H7 (cell line): ENCODE measurements at regions not wholly inside any gene's neighbourhood (a gene's known extent, or its start where the extent isn't known, plus 50 kb on each side); places are given as distances from the start of the nearest gene placed in this dataset.

Experiments
- DNase-seq: peaks from one replicate; pipeline ENCODE4 v3.0.0; 2012
- H3K27me3 ChIP-seq: 2 replicates; pipeline ENCODE4 v1.6.0; 2011; ENCODE audit warnings: mild to moderate bottlenecking, low read length; ENCODE audit not compliant: control insufficient read depth, insufficient read depth
- H3K36me3 ChIP-seq: replicated peaks from 2 replicates; pipeline ENCODE4 v1.5.1; 2011; ENCODE audit warnings: low read length; ENCODE audit not compliant: control insufficient read depth, insufficient read depth
- H3K4me3 ChIP-seq: 2 replicates; pipeline ENCODE4 v1.5.1; 2011; ENCODE audit warnings: low read depth, mild to moderate bottlenecking, control low read depth, low read length, moderate library complexity; ENCODE audit not compliant: insufficient read depth

DNA sequence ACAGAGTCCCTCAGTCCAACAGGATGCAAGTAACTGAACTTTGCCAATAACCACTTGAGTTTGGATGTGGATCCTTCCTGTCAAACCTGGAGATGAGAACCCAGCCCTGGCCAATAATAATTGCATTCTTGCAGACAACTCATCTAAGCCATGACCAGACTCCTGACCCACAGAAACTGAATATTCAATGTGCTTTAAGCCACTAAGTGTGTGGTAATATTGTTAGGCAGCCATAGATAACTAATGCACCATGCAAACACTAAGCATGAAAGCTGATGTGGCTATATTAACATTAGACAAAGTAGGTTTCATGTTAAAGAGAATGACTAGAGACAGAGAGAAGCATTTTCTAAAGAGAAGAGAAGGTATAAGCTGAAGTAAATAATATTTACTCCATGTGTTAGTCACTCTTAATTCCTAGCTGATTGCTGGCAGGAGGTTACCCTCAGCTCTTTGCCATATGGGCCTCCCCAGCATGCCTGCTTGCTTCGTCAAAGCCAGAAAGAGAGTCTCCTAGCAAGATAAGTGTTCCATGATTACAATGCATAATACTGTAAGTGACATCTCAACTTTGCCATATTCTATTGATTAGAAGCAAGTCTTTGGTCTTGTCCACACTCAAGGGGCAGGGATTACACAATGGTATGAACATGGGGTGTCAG lies 276.4 kb upstream of the PLXNA2 start:
- no peaks in the 10 kb centered on the region for H3K27me3 ChIP-seq
- no peak overlapping the region for H3K4me3 ChIP-seq
- H3K36me3 ChIP-seq: no peaks in the 10 kb centered on the region
- no peak for DNase-seq

- no peak for DNase-seq
- H3K27me3 ChIP-seq: no peaks in the 10 kb centered on the region
- H3K4me3 ChIP-seq: no peak overlapping the region
- H3K36me3 ChIP-seq: no peaks in the 10 kb centered on the region
Observed at GRCh38 chr1:208521534-208521933, 277.4 kb upstream of the PLXNA2 start.

DNA sequence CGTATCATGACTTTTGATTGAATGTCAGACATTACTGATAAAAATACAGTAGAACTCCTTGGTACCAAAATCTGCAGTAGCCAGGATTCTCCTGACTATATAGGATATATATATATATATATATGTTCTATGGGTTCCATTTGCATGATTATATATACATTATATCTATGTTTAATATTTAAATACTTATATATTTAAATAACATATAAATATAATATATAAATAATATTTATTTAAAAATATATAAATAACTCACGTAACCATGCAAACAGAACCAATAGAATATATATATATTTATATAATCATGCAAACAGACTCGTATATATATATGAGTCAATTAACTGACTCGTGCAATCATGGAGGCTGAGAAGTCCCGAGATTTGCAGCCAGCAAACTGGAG lies 278.8 kb upstream of the PLXNA2 start:
- Histone ChIP-seq H3K4me3 (no peak overlapping the region), H3K36me3 (no peaks in the 10 kb centered on the region), H3K27me3 (no peaks in the 10 kb centered on the region)
- no peak for DNase-seq

- no peak overlapping the region for H3K4me3 ChIP-seq
- no peaks in the 10 kb centered on the region for H3K36me3 ChIP-seq
- DNase-seq: no peak
- no peaks in the 10 kb centered on the region for H3K27me3 ChIP-seq
Observed at GRCh38 chr1:208524376-208524775, 280.2 kb upstream of the PLXNA2 start.

GRCh38 chr1:208524925-208525324 lies 280.7 kb upstream of the PLXNA2 start:
- Histone ChIP-seq H3K4me3 (no peak overlapping the region), H3K27me3 (no peaks in the 10 kb centered on the region), H3K36me3 (no peaks in the 10 kb centered on the region)
- no peak for DNase-seq

- Histone ChIP-seq H3K36me3 (no peaks in the 10 kb centered on the region), H3K4me3 (no peak overlapping the region), H3K27me3 (no peaks in the 10 kb centered on the region)
- DNase-seq: no peak
Observed at GRCh38 chr1:208525417-208525816, 281.2 kb upstream of the PLXNA2 start.

GRCh38 chr1:208526613-208527125 lies 282.5 kb upstream of the PLXNA2 start:
- Histone ChIP-seq H3K36me3 (no peaks in the 10 kb centered on the region), H3K4me3 (no peak overlapping the region), H3K27me3 (no peaks in the 10 kb centered on the region)
- DNase-seq: no peak

DNA sequence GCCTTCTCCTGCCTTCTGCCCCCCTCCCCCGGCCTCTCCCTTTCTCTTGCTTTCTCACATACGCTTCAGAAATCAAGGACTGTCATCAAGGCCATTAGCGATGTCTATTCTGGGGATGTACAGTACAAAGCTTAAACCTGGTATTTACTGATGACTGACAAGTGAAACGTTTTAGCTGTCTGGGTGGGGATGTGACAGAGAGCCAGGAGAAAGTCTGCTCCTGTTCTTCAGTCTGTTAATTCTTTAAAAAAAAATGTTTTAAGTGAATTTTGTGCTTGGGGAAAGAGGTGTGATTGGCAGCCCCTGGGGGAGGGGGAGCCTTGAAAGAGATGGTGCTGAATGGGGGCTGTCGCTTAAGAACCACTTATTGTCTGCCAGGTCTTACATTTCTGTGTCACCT lies 283.0 kb upstream of the PLXNA2 start:
- no peak overlapping the region for H3K4me3 ChIP-seq
- no peak for DNase-seq
- H3K36me3 ChIP-seq: no peaks in the 10 kb centered on the region
- H3K27me3 ChIP-seq: no peaks in the 10 kb centered on the region

DNA sequence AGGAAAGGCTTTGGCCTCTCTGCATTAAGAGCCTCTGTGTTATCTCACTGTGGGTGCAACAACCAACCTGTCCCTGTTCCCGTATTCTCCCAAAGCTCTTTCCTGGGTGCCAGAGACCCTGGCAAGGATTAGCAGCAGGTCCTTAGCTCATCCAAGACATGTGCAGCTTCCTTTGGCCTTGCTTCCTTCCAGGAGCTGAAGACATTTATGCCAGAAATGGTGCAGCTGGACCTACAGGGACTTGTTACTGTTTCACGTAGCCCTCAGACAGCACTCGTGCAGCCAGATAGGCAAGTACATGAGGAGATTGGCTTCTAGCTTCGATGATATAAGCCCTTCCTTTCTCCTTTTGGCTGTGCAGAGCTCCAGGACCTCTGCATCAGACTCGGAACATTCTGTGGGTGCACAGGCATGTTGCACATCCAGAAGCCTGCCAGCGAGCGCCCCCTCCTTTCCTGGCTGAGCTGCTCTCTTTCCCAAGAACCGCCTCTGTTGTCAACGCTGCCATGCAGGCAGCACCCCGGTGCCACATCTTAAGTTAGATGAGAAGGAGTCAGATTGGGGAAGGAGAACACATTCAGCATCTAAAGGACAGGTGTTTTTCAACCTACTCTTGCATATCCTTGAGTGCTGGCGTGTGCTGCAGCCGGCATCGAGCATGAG lies 284.5 kb upstream of the PLXNA2 start:
- Histone ChIP-seq H3K4me3 (no peak overlapping the region), H3K36me3 (no peaks in the 10 kb centered on the region), H3K27me3 (no peaks in the 10 kb centered on the region)
- DNase-seq: no peak

DNA sequence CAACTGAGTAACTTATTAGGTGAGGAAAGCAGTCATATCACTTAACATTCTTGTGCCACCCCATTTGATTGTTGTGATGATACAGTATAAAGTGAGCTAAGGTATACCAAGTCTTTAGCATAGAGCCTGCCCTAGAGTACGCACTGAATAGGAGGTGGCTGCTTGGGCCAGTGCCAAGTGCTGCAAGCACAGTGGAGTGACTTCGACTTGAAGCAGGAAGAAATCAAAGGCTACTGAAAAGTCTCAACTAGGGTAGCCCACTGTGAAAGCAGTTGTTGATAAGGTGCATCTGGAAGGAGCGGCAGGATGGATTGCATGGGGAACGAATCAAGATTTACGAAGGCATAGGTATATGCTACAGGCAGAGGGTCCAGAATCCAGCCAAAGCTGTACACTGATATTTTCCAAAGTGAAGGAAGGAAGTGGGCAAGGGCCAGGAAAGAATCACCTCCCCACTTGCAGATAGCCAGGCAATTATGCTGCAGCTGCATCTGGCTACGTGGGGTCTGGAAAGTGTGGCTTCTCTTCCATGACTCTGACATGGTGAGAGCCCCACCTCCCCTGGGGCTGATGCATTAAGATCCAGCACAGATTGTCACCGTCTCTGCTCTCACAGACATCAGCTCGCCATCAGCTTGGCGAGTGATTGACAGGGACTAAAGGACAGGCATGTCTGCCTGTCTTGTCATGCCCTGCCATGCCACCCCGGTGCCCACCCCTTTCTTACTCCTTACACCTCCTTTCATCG lies 287.0 kb upstream of the PLXNA2 start:
- DNase-seq: no peak
- Histone ChIP-seq H3K4me3 (no peak overlapping the region), H3K27me3 (no peaks in the 10 kb centered on the region), H3K36me3 (no peaks in the 10 kb centered on the region)

DNA sequence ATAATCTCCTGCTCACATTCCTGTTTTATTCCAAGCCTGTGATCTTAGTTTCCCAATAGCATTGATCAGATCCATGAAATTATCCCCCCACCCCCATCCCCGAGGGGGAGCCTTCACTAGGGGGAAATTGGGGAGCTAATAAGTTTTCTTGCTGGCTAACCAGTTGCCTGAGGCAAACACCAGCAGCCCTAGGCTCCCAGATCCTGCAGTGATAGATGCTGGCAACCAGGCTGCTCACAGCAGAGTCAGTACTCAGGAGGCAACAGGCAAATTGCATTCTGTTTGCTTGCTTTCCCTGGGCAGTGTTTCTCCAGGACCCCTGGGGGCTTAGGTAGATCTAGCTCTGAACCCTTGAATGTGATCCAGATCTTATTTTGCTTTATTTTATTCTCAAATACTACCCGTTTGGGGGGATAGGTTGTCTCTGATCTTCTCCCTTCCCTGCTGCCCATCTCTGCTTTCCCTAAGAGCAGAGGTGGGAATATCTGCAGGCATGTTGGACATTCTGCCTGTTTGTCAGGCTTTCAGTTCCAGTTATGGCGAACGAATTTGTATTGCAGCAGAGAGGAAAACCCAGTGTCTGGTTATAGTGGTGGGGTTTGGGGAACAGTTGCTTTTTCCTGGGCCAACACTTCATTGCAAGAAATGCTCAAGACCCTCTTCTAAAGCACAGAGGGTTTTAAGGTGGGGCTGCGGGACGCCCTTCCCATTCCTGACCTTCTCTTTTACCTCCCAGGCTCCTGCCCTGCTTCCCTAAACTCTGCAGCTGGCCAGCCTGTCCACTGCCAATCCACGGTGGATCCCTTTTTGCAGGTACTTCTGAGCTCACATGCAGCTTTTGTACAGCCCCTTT lies 289.8 kb upstream of the PLXNA2 start:
- H3K36me3 ChIP-seq: no peaks in the 10 kb centered on the region
- DNase-seq: no peak
- H3K27me3 ChIP-seq: no peaks in the 10 kb centered on the region
- H3K4me3 ChIP-seq: no peak overlapping the region

DNA sequence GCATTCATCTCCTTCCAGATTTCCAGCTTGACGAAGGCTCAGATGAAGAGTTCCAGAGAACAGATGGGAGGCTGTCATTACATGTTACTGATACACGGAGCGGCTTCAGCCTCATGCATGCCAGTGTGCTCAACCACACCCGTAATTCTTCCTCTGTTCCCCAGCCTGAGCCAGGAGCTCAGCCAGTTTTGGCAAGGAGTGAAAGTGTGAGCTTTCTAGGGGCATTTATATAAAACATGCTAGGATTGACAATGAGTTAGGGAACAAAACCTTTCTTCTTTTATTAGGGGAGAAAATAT lies 290.4 kb upstream of the PLXNA2 start:
- H3K27me3 ChIP-seq: no peaks in the 10 kb centered on the region
- DNase-seq: no peak
- no peak overlapping the region for H3K4me3 ChIP-seq
- no peaks in the 10 kb centered on the region for H3K36me3 ChIP-seq

DNA sequence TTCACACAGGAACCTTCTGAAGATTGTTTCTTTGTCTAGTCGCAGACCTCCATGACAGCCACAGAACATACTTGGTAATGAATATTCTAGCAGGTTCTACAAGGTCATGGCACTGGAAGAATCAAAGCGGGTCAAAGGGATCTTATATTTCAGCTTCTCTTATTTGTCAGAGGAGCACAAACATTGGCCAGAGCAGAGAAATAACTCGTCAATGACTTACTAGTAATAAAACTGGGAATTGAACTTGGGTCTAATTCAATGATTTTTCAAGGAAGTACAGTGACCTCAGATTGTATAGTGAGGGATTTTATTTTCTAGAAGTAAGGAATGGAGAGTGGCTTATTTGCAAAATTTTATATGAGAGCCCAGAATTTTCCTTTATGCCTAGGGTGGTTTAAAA lies 290.8 kb upstream of the PLXNA2 start:
- DNase-seq: no peak
- H3K4me3 ChIP-seq: no peak overlapping the region
- H3K36me3 ChIP-seq: no peaks in the 10 kb centered on the region
- no peaks in the 10 kb centered on the region for H3K27me3 ChIP-seq

DNA sequence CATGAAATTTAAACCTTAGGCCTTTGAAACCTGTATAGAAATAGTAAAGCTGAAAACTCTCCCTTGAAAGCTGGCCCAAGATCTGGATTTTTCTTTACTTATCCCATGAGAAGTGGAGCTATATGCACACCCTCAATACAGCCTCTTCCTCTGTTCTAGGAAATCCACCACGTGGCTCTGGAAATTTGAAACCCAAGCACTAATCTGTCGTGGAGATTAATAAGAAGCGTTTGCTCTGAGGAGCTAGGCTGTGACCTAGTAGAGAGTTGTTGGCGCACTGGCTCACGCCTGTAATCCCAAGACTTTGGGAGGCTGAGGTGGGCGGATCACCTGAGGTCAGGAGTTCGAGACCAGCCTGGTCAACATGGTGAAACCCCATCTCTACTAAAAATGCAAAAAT lies 291.3 kb upstream of the PLXNA2 start:
- Histone ChIP-seq H3K27me3 (no peaks in the 10 kb centered on the region), H3K4me3 (no peak overlapping the region), H3K36me3 (no peaks in the 10 kb centered on the region)
- DNase-seq: no peak
